Keratinocyte (primary cell): ENCODE measurements at regions not wholly inside any gene's neighbourhood (a gene's known extent, or its start where the extent isn't known, plus 50 kb on each side); places are given as distances from the start of the nearest gene placed in this dataset.

ENCODE experiments used
- DNase-seq: peaks from one replicate; pipeline ENCODE4 v3.0.0-alpha.2; 2011; ENCODE audit warnings: low read depth, missing footprints, low spot score
- FAIRE-seq: peaks from 2 replicates; lab custom pipeline; 2011; peaks lifted over from hg19 to GRCh38; lab: Jason Lieb, UNC
- H2AFZ ChIP-seq: 2 replicates; pipeline ENCODE4 v1.6.0; 2012; ENCODE audit warnings: low read length, control low read depth, inconsistent platforms; ENCODE audit not compliant: control insufficient read depth
- H3K27ac ChIP-seq: 2 replicates; pipeline ENCODE4 v1.5.1; 2011; ENCODE audit warnings: low read length; ENCODE audit not compliant: control insufficient read depth, insufficient read depth
- H3K27me3 ChIP-seq: 3 replicates; pipeline ENCODE4 v1.6.0; 2011; ENCODE audit warnings: low read length; ENCODE audit not compliant: control insufficient read depth, insufficient read depth; ENCODE audit errors: extremely low read depth
- H3K36me3 ChIP-seq, 2 experiments: 2 replicates in 1 of 2; 3 replicates in 1 of 2; pipeline ENCODE4 v1.5.1; 2011; ENCODE audit warnings: low read length in 2 of 2, mild to moderate bottlenecking in 1 of 2; ENCODE audit not compliant: control insufficient read depth in 2 of 2, insufficient read depth in 2 of 2; ENCODE audit errors: extremely low read depth in 1 of 2
- H3K4me1 ChIP-seq: 3 replicates; pipeline ENCODE4 v1.5.1; 2011; ENCODE audit warnings: low read length; ENCODE audit not compliant: control insufficient read depth, insufficient read depth; ENCODE audit errors: extremely low read depth
- H3K4me2 ChIP-seq: 3 replicates; pipeline ENCODE4 v1.6.0; 2011; ENCODE audit warnings: low read depth, low read length; ENCODE audit not compliant: control insufficient read depth, insufficient read depth; ENCODE audit errors: extremely low read depth
- H3K4me3 ChIP-seq, 3 experiments: fragments of 200-600 bp in 1 of 3; sonication (generic) in 1 of 3; 2 replicates in 2 of 3; 3 replicates in 1 of 3; pipeline ENCODE4 v1.5.1; 2011 to 2016; ENCODE audit warnings: low read length in 3 of 3, mild to moderate bottlenecking in 3 of 3, control low read depth in 2 of 3, inconsistent platforms in 1 of 3, low read depth in 1 of 3, mixed read lengths in 1 of 3, mixed run types in 1 of 3, moderate library complexity in 1 of 3; ENCODE audit not compliant: control insufficient read depth in 2 of 3, insufficient read depth in 2 of 3; ENCODE audit errors: extremely low read depth in 1 of 3
- H3K79me2 ChIP-seq: 2 replicates; pipeline ENCODE4 v1.6.0; 2012; ENCODE audit warnings: low read length; ENCODE audit not compliant: control insufficient read depth, insufficient read depth
- H3K9ac ChIP-seq: 3 replicates; pipeline ENCODE4 v1.6.0; 2011; ENCODE audit warnings: low read length; ENCODE audit not compliant: control insufficient read depth, insufficient read depth; ENCODE audit errors: extremely low read depth
- H3K9me1 ChIP-seq: 3 replicates; pipeline ENCODE4 v1.6.0; 2011; ENCODE audit warnings: low read length; ENCODE audit not compliant: control insufficient read depth, insufficient read depth; ENCODE audit errors: extremely low read depth
- H3K9me3 ChIP-seq: 2 replicates; pipeline ENCODE4 v1.5.1; 2012; ENCODE audit warnings: low read depth, low read length; ENCODE audit not compliant: control insufficient read depth
- H4K20me1 ChIP-seq: 3 replicates; pipeline ENCODE4 v1.6.0; 2011; ENCODE audit warnings: low read length; ENCODE audit not compliant: control insufficient read depth, insufficient read depth; ENCODE audit errors: extremely low read depth
- CTCF ChIP-seq, 3 experiments: IDR thresholded peaks in 1 of 3; conservative IDR thresholded peaks in 1 of 3; optimal IDR thresholded peaks in 1 of 3; 2 replicates in 2 of 3; 3 replicates in 1 of 3; pipeline versions ENCODE3 to v1.5.1; 2011; ENCODE audit warnings: low read length in 3 of 3, mild to moderate bottlenecking in 3 of 3, moderate library complexity in 2 of 3, control low read depth in 1 of 3, inconsistent platforms in 1 of 3; ENCODE audit not compliant: insufficient read depth in 2 of 3; ENCODE audit errors: extremely low read depth in 1 of 3
- EZH2 ChIP-seq: IDR thresholded peaks from one replicate; pipeline ENCODE4 v1.6.1; 2012; ENCODE audit warnings: inconsistent platforms, mild to moderate bottlenecking, low read length, moderate library complexity
- dilution Hi-C: fragments of 300-500 bp; cut with MboI; formaldehyde crosslinking; loops from one replicate; pipeline ENCODE4 v1.7.0; 2020; ENCODE audit warnings: low sequenced_read_pairs; ENCODE audit not compliant: extremely low pct_ligation_motif_present

DNA sequence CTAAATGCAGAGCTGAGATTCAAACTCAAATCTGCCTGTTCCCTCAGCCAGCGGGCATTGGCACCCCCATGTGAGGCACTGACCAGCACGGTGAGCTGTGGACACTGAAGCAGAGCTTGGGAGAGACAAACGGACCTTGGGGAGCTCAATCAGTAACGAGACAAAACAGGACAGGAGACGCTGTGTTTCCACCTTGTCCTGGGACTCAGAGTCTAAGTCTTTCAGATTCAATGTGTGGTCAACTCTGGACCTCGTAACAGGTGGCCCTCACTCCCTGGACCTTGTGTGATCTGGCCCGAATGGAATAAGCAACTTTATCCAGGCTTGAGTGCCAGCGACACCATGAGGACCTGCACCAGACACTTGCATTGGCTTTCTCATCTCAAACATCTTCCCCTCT lies 232.5 kb downstream of the UACA start:
- H3K4me3 ChIP-seq: no peak overlapping the region
- no peak overlapping the region for H3K27ac ChIP-seq
- dilution Hi-C loops: no loop called here
- DNase-seq (no peak), FAIRE-seq (no peak)
- H3K9me1 ChIP-seq: no peaks in the 10 kb centered on the region
- no peak overlapping the region for H2AFZ ChIP-seq
- peaks cover 13% of the 10 kb centered on the region for H3K4me1 ChIP-seq
- H3K4me2 ChIP-seq: no peak overlapping the region
- H4K20me1 ChIP-seq: peaks cover 7% of the 10 kb centered on the region
- no peak overlapping the region for H3K9ac ChIP-seq
- TF ChIP-seq EZH2: no peak
- no peak for TF ChIP-seq CTCF (optimal IDR thresholded peaks at IDR 0.05 in 1 of 3, IDR thresholded peaks at IDR 0.05 in 1 of 3, conservative IDR thresholded peaks at IDR 0.05 in 1 of 3; ENCODE audit: extremely low read depth in 1 of 3, insufficient read depth in 2 of 3, low read length in 3 of 3)
- H3K27me3 ChIP-seq: peaks cover 64% of the 10 kb centered on the region
- no peaks in the 10 kb centered on the region for H3K79me2 ChIP-seq
- H3K36me3 ChIP-seq: no peaks in the 10 kb centered on the region
- no peaks in the 10 kb centered on the region for H3K9me3 ChIP-seq

DNA sequence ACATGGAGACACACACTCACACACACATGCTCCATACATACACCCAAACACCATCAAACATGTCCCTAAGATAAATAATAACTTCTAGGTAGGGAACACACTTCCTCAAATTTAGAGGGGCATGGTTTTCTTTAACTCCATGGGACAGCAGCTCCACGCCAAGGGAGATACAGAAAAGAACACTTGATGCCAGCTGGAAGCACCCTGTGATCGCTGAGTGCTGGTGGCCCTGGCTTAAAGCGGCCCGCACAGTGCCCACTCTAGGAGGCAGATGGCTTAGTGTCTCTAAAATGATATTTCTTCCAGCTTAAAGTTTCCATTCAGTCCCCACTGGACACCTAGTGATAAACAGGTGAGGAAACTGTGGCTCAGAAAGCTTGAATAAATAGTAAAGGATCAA lies 232.9 kb downstream of the UACA start:
- Histone ChIP-seq H3K9me3 (no peaks in the 10 kb centered on the region), H3K4me1 (peaks cover 17% of the 10 kb centered on the region), H3K9me1 (no peaks in the 10 kb centered on the region), H3K4me3 (no peak overlapping the region), H3K9ac (no peak overlapping the region), H2AFZ (no peak overlapping the region), H4K20me1 (peaks cover 7% of the 10 kb centered on the region), H3K36me3 (no peaks in the 10 kb centered on the region), H3K27me3 (peaks cover 64% of the 10 kb centered on the region), H3K27ac (no peak overlapping the region), H3K79me2 (no peaks in the 10 kb centered on the region), H3K4me2 (no peak overlapping the region)
- no peak for TF ChIP-seq EZH2
- no peak for TF ChIP-seq CTCF (optimal IDR thresholded peaks at IDR 0.05 in 1 of 3, IDR thresholded peaks at IDR 0.05 in 1 of 3, conservative IDR thresholded peaks at IDR 0.05 in 1 of 3; ENCODE audit: extremely low read depth in 1 of 3, insufficient read depth in 2 of 3, low read length in 3 of 3)
- dilution Hi-C loops: no loop called here
- FAIRE-seq (no peak), DNase-seq (no peak)
